Gastroesophageal sphincter (tissue), 4 donors: ENCODE measurements at regions not wholly inside any gene's neighbourhood (a gene's known extent, or its start where the extent isn't known, plus 50 kb on each side); places are given as distances from the start of the nearest gene placed in this dataset.
"Not testable (repeated sequence)": the region's sequence is repeated elsewhere in the genome, so short reads cannot be mapped to it uniquely, and the experiment has no call there.

Source experiments
- ATAC-seq: fragments of 150-250 bp; one replicate; pipeline ENCODE4 v1.9.1; 2016; ENCODE audit warnings: mild to moderate bottlenecking, moderate library complexity
- H3K27ac ChIP-seq, 4 donors: fragments of 200-600 bp; sonication (generic) in 3 of 4; 1 replicate in 3 of 4; 2 replicates in 1 of 4; pipeline ENCODE4 v1.5.1; 2016 to 2019
- H3K27me3 ChIP-seq: fragments of 200-600 bp; sonication (generic); one replicate; pipeline ENCODE4 v1.5.1; 2019
- H3K36me3 ChIP-seq, 2 donors: fragments of 200-600 bp; sonication (generic); one replicate each; pipeline ENCODE4 v1.5.1; 2019; ENCODE audit warnings: control low read depth in 1 of 2
- H3K4me1 ChIP-seq, 3 donors: fragments of 200-600 bp; sonication (generic); 1 replicate in 2 of 3; 2 replicates in 1 of 3; pipeline ENCODE4 v1.5.1; 2016 to 2019; ENCODE audit warnings: control low read depth in 2 of 3
- H3K4me3 ChIP-seq, 2 donors: fragments of 200-600 bp; sonication (generic); one replicate each; pipeline ENCODE4 v1.5.1; 2019; ENCODE audit warnings: mild to moderate bottlenecking in 1 of 2, moderate library complexity in 1 of 2
- H3K9me3 ChIP-seq, 3 donors: fragments of 200-600 bp; sonication (generic); one replicate each; pipeline ENCODE4 v1.5.1; 2017 to 2019; ENCODE audit warnings: control low read depth in 2 of 3
- CTCF ChIP-seq, 4 experiments: fragments of 200-600 bp in 2 of 4; fragments of 450-650 bp in 2 of 4; sonication (generic) in 1 of 4; IDR thresholded peaks; one replicate each; pipeline ENCODE4 v1.5.1; 2017 to 2019; ENCODE audit warnings: antibody characterized with exemption in 4 of 4, mild to moderate bottlenecking in 2 of 4, moderate library complexity in 2 of 4
- EP300 ChIP-seq: sonication (generic); formaldehyde crosslinking; IDR thresholded peaks from one replicate; pipeline ENCODE4 v1.6.1; 2017; ENCODE audit warnings: antibody characterized with exemption, mild to moderate bottlenecking
- POLR2A ChIP-seq, 2 donors: fragments of 450-650 bp; IDR thresholded peaks; one replicate each; pipeline ENCODE4 v1.6.1; 2017; ENCODE audit warnings: antibody characterized with exemption in 2 of 2, mild to moderate bottlenecking in 2 of 2, moderate library complexity in 1 of 2
- POLR2AphosphoS5 ChIP-seq: sonication (generic); formaldehyde crosslinking; IDR thresholded peaks from one replicate; pipeline ENCODE4 v1.6.1; 2017; ENCODE audit warnings: antibody characterized with exemption
- WGBS, 2 donors: methylation state at CpG; one replicate each; pipeline ENCODE4 v1.1.5; 2018; ENCODE audit warnings: low coverage in 1 of 2; 5-methylcytosine and 5-hydroxymethylcytosine counted together

- Histone ChIP-seq H3K27me3 (peaks cover 10% of the 10 kb centered on the region), H3K36me3 (no peaks in the 10 kb centered on the region), H3K4me1 (no peaks in the 10 kb centered on the region), H3K4me3 (no peak overlapping the region), H3K27ac (no peak overlapping the region), H3K9me3 (peaks cover 0 to 10% (median 0%) of the 10 kb centered on the region in 3 donors)
- 75 to 77% methylated on average over 4 to 5 of the region's 5 CpGs for WGBS, 2 donors
- TF ChIP-seq POLR2A (IDR thresholded peaks at IDR 0.05) = no peak
- TF ChIP-seq EP300 = no peak
- no peak for TF ChIP-seq POLR2AphosphoS5
- TF ChIP-seq CTCF (IDR thresholded peaks at IDR 0.05) = no peak
- ATAC-seq = no peak
Measured at GRCh38 chr22:47307326-47307725, 544.9 kb downstream of the TBC1D22A start.

- peaks cover 6% of the 10 kb centered on the region for H3K27me3 ChIP-seq
- H3K4me3 ChIP-seq = no peak overlapping the region
- no peaks in the 10 kb centered on the region for H3K4me1 ChIP-seq
- no peaks in the 10 kb centered on the region for H3K36me3 ChIP-seq
- TF ChIP-seq POLR2A (IDR thresholded peaks at IDR 0.05) = no peak
- TF ChIP-seq POLR2AphosphoS5 = no peak
- TF ChIP-seq CTCF (IDR thresholded peaks at IDR 0.05) = no peak
- TF ChIP-seq EP300 = no peak
- ATAC-seq = no peak
- no peak overlapping the region for H3K27ac ChIP-seq
- H3K9me3 ChIP-seq = no peaks in the 10 kb centered on the region
- 82 to 100% methylated on average over 1 to 3 of the region's 6 CpGs for WGBS, 2 donors
Measured at GRCh38 chr22:47304854-47305253, 542.4 kb downstream of the TBC1D22A start.

GRCh38 chr22:47304191-47304831, 541.9 kb downstream of the TBC1D22A start:
- H3K27me3 ChIP-seq = peaks cover 6% of the 10 kb centered on the region
- H3K4me1 ChIP-seq = no peaks in the 10 kb centered on the region
- no peaks in the 10 kb centered on the region for H3K36me3 ChIP-seq
- H3K4me3 ChIP-seq = no peak overlapping the region
- no peak overlapping the region for H3K27ac ChIP-seq
- no CpG with 5 or more reads among the region's 22 CpGs for WGBS, 2 donors
- H3K9me3 ChIP-seq = no peaks in the 10 kb centered on the region
- no peak for ATAC-seq
- TF ChIP-seq CTCF (IDR thresholded peaks at IDR 0.05) (no peak), EP300 (no peak), POLR2AphosphoS5 (no peak), POLR2A (IDR thresholded peaks at IDR 0.05) (no peak)

GRCh38 chr22:47303161-47303890, 540.9 kb downstream of the TBC1D22A start:
- WGBS, 2 donors = 80% methylated on average over 1 of the region's 14 CpGs; no CpG with 5 or more reads in 1 of the 2 donors
- Histone ChIP-seq H3K4me3 (no peak overlapping the region), H3K36me3 (no peaks in the 10 kb centered on the region), H3K4me1 (no peaks in the 10 kb centered on the region), H3K27ac (no peak overlapping the region), H3K9me3 (no peaks in the 10 kb centered on the region), H3K27me3 (peaks cover 6% of the 10 kb centered on the region)
- TF ChIP-seq POLR2A (IDR thresholded peaks at IDR 0.05) (no peak), EP300 (no peak), CTCF (IDR thresholded peaks at IDR 0.05) (no peak), POLR2AphosphoS5 (no peak)
- ATAC-seq = no peak

- H3K4me3 ChIP-seq, H3K36me3 ChIP-seq, H3K9me3 ChIP-seq, H3K27ac ChIP-seq, H3K4me1 ChIP-seq, ATAC-seq: not testable (repeated sequence)
- 89 to 91% methylated on average over 1 of the region's 1 CpG for WGBS, 2 donors
- peaks cover 12% of the 10 kb centered on the region for H3K27me3 ChIP-seq
Measured at GRCh38 chr22:47302587-47302986, 540.1 kb downstream of the TBC1D22A start.
